Endothelial cell of umbilical vein (primary cell): ENCODE measurements at regions not wholly inside any gene's neighbourhood (a gene's known extent, or its start where the extent isn't known, plus 50 kb on each side); places are given as distances from the start of the nearest gene placed in this dataset.

Experiments used
- BruUV-seq: library from RNA; stranded (reverse); fragments of 400-500 nt; replicated peaks from 2 replicates; lab custom pipeline; 2021; lab: Mats Ljungman, UMichigan
- CTCF ChIA-PET: fragments of 300-600, 350-600 bp; sonication (Branson Sonifier 250); formaldehyde crosslinking; loops from one replicate; lab custom pipeline; 2021; ENCODE audit warnings: antibody characterized with exemption, inconsistent platforms; lab: Charles Lee
- POLR2A ChIA-PET: fragments of 300-600, 350-600 bp; sonication (Branson Sonifier 250); formaldehyde crosslinking; loops from one replicate; lab custom pipeline; 2021; ENCODE audit warnings: antibody characterized with exemption, inconsistent platforms; lab: Charles Lee
- DNase-seq: peaks from one replicate; pipeline ENCODE4 v3.0.0-alpha.2; 2011; ENCODE audit warnings: low read depth, low spot score
- FAIRE-seq: peaks from 2 replicates; lab custom pipeline; 2011; peaks lifted over from hg19 to GRCh38; lab: Jason Lieb, UNC
- H2AFZ ChIP-seq: 2 replicates; pipeline ENCODE4 v1.6.0; 2012; ENCODE audit warnings: low read depth, low read length, control low read depth, inconsistent platforms
- H3K27ac ChIP-seq: 2 replicates; pipeline ENCODE4 v1.5.1; 2011; ENCODE audit warnings: low read depth, mild to moderate bottlenecking, control low read depth, low read length, moderate library complexity; ENCODE audit not compliant: insufficient read depth
- H3K27me3 ChIP-seq, 2 experiments: 2 replicates each; pipeline versions ENCODE4 v1.6.0 to v1.6.1; 2011; ENCODE audit warnings: low read length in 2 of 2, mixed read lengths in 1 of 2; ENCODE audit not compliant: control insufficient read depth in 2 of 2, insufficient read depth in 2 of 2
- H3K36me3 ChIP-seq, 2 experiments: 2 replicates in 1 of 2; 3 replicates in 1 of 2; pipeline ENCODE4 v1.5.1; 2011; ENCODE audit warnings: low read length in 2 of 2, mild to moderate bottlenecking in 1 of 2, moderate library complexity in 1 of 2; ENCODE audit not compliant: control insufficient read depth in 2 of 2, insufficient read depth in 2 of 2; ENCODE audit errors: extremely low read depth in 1 of 2
- H3K4me1 ChIP-seq: 3 replicates; pipeline ENCODE4 v1.5.1; 2011; ENCODE audit warnings: mild to moderate bottlenecking, low read length; ENCODE audit not compliant: control insufficient read depth, insufficient read depth; ENCODE audit errors: extremely low read depth
- H3K4me2 ChIP-seq: 2 replicates; pipeline ENCODE4 v1.6.1; 2011; ENCODE audit warnings: low read length, control low read depth, mixed read lengths; ENCODE audit not compliant: insufficient read depth
- H3K4me3 ChIP-seq, 3 experiments: fragments of 200-600 bp in 1 of 3; sonication (generic), shearing (Covaris generic) in 1 of 3; replicated peaks in 1 of 3; 2 replicates each; pipeline ENCODE4 v1.5.1; 2011 to 2016; ENCODE audit warnings: control low read depth in 3 of 3, low read length in 3 of 3, mild to moderate bottlenecking in 2 of 3, inconsistent platforms in 1 of 3, low read depth in 1 of 3, moderate library complexity in 1 of 3; ENCODE audit not compliant: insufficient read depth in 1 of 3
- H3K79me2 ChIP-seq: 2 replicates; pipeline ENCODE4 v1.6.0; 2012; ENCODE audit warnings: low read length, inconsistent platforms; ENCODE audit not compliant: control insufficient read depth, insufficient read depth
- H3K9ac ChIP-seq: replicated peaks from 2 replicates; pipeline ENCODE3; 2011; ENCODE audit warnings: low read length, control low read depth; ENCODE audit not compliant: insufficient read depth; ENCODE audit errors: extremely low read depth
- H3K9me1 ChIP-seq: replicated peaks from 3 replicates; pipeline ENCODE4 v1.6.0; 2011; ENCODE audit warnings: mild to moderate bottlenecking, low read length; ENCODE audit not compliant: control insufficient read depth, insufficient read depth; ENCODE audit errors: extremely low read depth
- H3K9me3 ChIP-seq: replicated peaks from 2 replicates; pipeline ENCODE4 v1.5.1; 2012; ENCODE audit warnings: low read length, inconsistent platforms; ENCODE audit not compliant: control insufficient read depth, insufficient read depth
- H4K20me1 ChIP-seq: replicated peaks from 2 replicates; pipeline ENCODE3; 2011; ENCODE audit warnings: mild to moderate bottlenecking, low read length; ENCODE audit not compliant: control insufficient read depth, insufficient read depth; ENCODE audit errors: extremely low read depth
- CTCF ChIP-seq, 2 donors: IDR thresholded peaks; 1 replicate in 1 of 2; 2 replicates in 1 of 2; pipeline ENCODE4 v1.5.1; 2011; ENCODE audit warnings: low read length in 2 of 2, mild to moderate bottlenecking in 2 of 2, moderate library complexity in 2 of 2, control low read depth in 1 of 2, inconsistent platforms in 1 of 2, low read depth in 1 of 2; ENCODE audit not compliant: insufficient read depth in 1 of 2; ENCODE audit errors: extremely low read depth in 1 of 2
- EZH2 ChIP-seq: IDR thresholded peaks from 2 replicates; pipeline ENCODE4 v1.6.1; 2012; ENCODE audit warnings: borderline replicate concordance, low read depth, mild to moderate bottlenecking, moderate library complexity, low read length, inconsistent platforms; ENCODE audit not compliant: severe bottlenecking
- FOS ChIP-seq: IDR thresholded peaks from 2 replicates; pipeline ENCODE4 v1.6.1; 2011; ENCODE audit warnings: mild to moderate bottlenecking, low read length, moderate library complexity, borderline replicate concordance; ENCODE audit not compliant: insufficient read depth
- GATA2 ChIP-seq: IDR thresholded peaks from 2 replicates; pipeline ENCODE4 v1.7.0; 2011; ENCODE audit warnings: low read depth, mild to moderate bottlenecking, moderate library complexity, mixed read lengths, low read length; ENCODE audit not compliant: insufficient read length, insufficient read depth
- JUN ChIP-seq: IDR thresholded peaks from 2 replicates; pipeline ENCODE4 v1.6.1; 2011; ENCODE audit warnings: borderline replicate concordance, low read depth; ENCODE audit not compliant: insufficient read length, insufficient read depth
- MAX ChIP-seq: IDR thresholded peaks from 2 replicates; pipeline ENCODE4 v1.6.1; 2011; ENCODE audit not compliant: insufficient read depth, insufficient read length
- POLR2A ChIP-seq: IDR thresholded peaks from 2 replicates; pipeline ENCODE4 v1.6.1; 2012; ENCODE audit warnings: low read depth, mild to moderate bottlenecking, control low read depth, low read length
- POLR2AphosphoS5 ChIP-seq: IDR thresholded peaks from 2 replicates; pipeline ENCODE4 v1.6.1; 2012; ENCODE audit warnings: low read depth, mild to moderate bottlenecking, control low read depth, low read length, moderate library complexity; ENCODE audit not compliant: insufficient read depth
- dilution Hi-C: fragments of 300-500 bp; cut with MboI; formaldehyde crosslinking; loops from one replicate; pipeline ENCODE4 v1.15.0; 2019; ENCODE audit warnings: low sequenced_read_pairs; ENCODE audit not compliant: extremely low pct_ligation_motif_present
- intact Hi-C: fragments of 100-400 bp; cut with micrococcal nuclease; formaldehyde crosslinking; loops from one replicate; pipeline ENCODE4 v1.10.0; 2022

- DNase-seq, result no peak
- ChIA-PET POLR2A (no interaction called here), CTCF (no interaction called here)
- Histone ChIP-seq H3K9me3 (no peaks in the 10 kb centered on the region), H2AFZ (no peak overlapping the region), H3K27ac (no peak overlapping the region), H3K4me3 (no peak overlapping the region), H3K79me2 (no peaks in the 10 kb centered on the region), H3K4me2 (no peak overlapping the region), H3K4me1 (no peaks in the 10 kb centered on the region), H3K9me1 (no peaks in the 10 kb centered on the region), H3K27me3 (no peaks in the 10 kb centered on the region), H3K9ac (no peak overlapping the region), H4K20me1 (no peaks in the 10 kb centered on the region), H3K36me3 (no peaks in the 10 kb centered on the region)
- TF ChIP-seq EZH2 (no peak), POLR2A (no peak), JUN (no peak), CTCF (IDR thresholded peaks at IDR 0.05; ENCODE audit: extremely low read depth in 1 of 2, insufficient read depth in 1 of 2, low read depth in 1 of 2, low read length in 2 of 2) (no peak), POLR2AphosphoS5 (no peak), GATA2 (no peak), FOS (no peak), MAX (no peak)
- no peak for FAIRE-seq
- no TSS peak for BruUV-seq
- dilution Hi-C loops, result no loop called here
- intact Hi-C loops, result no loop called here
Observed at GRCh38 chr3:161641287-161641686, 144.7 kb downstream of the OTOL1 start.
